ENCODE measurements at regions not wholly inside any gene's neighbourhood (a gene's known extent, or its start where the extent isn't known, plus 50 kb on each side); places are given as distances from the start of the nearest gene placed in this dataset.

DNA sequence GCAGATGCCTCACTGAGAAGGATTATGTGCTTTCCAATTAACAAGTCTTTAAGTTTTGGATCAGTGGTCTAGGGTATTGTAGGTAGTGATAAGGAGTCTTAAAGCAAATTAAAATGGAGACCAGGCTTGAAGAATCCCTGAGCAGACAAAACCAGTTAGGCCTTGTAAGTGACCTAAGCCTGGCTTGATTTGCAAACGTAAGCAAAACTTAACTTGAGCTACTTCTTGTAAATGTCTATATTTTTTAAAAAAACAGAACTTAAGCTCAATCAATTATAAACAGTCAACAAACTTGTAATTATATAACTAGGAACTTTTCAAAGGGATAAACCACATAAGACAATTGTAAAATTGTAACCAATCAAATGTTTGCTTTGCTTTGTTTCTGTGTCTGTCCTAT, 72.7 kb upstream of the NALF2 start:
- Mint-ChIP-seq H3K36me3 (ENCODE audit: unreplicated experiment) (no peaks in the 10 kb centered on the region), H3K4me3 (ENCODE audit: unreplicated experiment) (no peak overlapping the region), H3K4me1 (ENCODE audit: unreplicated experiment) (no peaks in the 10 kb centered on the region), H3K27ac (ENCODE audit: unreplicated experiment) (no peak overlapping the region), H3K9me3 (ENCODE audit: unreplicated experiment) (peaks cover 4% of the 10 kb centered on the region), H3K27me3 (ENCODE audit: unreplicated experiment) (no peaks in the 10 kb centered on the region)
- no peak for DNase-seq (ENCODE audit: extremely low spot score, unreplicated experiment)
- TF ChIP-seq, protein P1, sequence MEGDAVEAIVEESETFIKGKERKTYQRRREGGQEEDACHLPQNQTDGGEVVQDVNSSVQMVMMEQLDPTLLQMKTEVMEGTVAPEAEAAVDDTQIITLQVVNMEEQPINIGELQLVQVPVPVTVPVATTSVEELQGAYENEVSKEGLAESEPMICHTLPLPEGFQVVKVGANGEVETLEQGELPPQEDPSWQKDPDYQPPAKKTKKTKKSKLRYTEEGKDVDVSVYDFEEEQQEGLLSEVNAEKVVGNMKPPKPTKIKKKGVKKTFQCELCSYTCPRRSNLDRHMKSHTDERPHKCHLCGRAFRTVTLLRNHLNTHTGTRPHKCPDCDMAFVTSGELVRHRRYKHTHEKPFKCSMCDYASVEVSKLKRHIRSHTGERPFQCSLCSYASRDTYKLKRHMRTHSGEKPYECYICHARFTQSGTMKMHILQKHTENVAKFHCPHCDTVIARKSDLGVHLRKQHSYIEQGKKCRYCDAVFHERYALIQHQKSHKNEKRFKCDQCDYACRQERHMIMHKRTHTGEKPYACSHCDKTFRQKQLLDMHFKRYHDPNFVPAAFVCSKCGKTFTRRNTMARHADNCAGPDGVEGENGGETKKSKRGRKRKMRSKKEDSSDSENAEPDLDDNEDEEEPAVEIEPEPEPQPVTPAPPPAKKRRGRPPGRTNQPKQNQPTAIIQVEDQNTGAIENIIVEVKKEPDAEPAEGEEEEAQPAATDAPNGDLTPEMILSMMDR (IDR thresholded peaks at IDR 0.05), result no peak

DNA sequence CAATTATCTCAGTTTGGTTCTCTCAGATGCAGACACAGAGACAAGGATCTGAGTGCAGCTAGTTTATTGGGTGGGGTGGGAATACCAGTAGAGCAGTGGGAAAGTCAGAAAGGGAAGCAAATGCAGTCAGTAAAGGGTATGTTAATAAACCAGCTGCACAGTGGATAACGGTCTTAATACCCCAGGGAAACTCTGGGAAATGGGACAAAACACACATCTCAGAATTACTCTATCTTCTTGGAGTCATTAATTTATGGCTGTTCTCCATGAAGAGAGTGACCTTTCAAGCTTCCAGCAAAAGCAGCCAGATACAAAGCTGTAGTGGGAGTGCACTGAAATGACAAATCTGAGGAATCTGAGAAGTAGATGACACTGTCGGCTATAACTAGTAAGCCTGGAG, 73.3 kb upstream of the NALF2 start:
- Mint-ChIP-seq H3K4me1 (ENCODE audit: unreplicated experiment) (no peaks in the 10 kb centered on the region), H3K4me3 (ENCODE audit: unreplicated experiment) (no peak overlapping the region), H3K36me3 (ENCODE audit: unreplicated experiment) (no peaks in the 10 kb centered on the region), H3K27ac (ENCODE audit: unreplicated experiment) (no peak overlapping the region), H3K27me3 (ENCODE audit: unreplicated experiment) (no peaks in the 10 kb centered on the region), H3K9me3 (ENCODE audit: unreplicated experiment) (peaks cover 4% of the 10 kb centered on the region)
- no peak for DNase-seq (ENCODE audit: extremely low spot score, unreplicated experiment)
- TF ChIP-seq, protein P1 (IDR thresholded peaks at IDR 0.05), result no peak

DNA sequence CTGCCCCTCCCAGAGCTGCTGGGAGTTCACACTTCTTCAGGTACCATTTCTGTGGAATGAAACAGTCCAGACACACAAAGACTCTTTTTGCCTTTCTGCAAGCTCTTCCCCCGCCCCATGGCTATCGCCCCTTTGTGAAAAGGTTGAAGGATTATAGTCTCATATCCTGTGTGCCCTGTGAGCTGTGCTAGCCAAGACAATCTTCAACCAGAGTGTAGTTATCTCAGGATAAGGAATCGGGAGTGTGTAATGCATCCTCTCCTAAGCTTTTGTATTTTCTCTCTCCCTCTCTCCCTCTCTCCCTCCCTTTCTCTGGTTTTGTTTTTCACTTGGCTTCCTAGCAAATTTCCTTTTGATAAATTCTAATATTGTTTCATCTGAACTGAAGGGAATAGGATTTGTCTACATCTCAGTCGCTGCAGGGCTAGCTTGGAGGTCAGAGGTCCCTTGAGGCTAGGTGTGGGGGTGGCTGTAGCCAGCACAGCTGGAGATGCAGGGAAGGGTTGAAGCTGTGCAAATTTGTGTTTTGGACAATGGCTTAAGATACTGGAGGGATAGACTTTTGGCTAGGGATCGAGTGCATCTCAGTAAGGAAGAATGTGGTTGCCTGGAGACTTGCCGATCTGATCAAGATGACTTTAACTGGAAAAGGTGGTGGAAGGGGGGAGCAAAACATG, 74.6 kb upstream of the NALF2 start:
- no peak for DNase-seq (ENCODE audit: extremely low spot score, unreplicated experiment)
- Mint-ChIP-seq H3K27ac (ENCODE audit: unreplicated experiment) (no peak overlapping the region), H3K36me3 (ENCODE audit: unreplicated experiment) (no peaks in the 10 kb centered on the region), H3K4me1 (ENCODE audit: unreplicated experiment) (no peaks in the 10 kb centered on the region), H3K9me3 (ENCODE audit: unreplicated experiment) (no peaks in the 10 kb centered on the region), H3K27me3 (ENCODE audit: unreplicated experiment) (no peaks in the 10 kb centered on the region), H3K4me3 (ENCODE audit: unreplicated experiment) (no peak overlapping the region)
- TF ChIP-seq, protein P1 (IDR thresholded peaks at IDR 0.05), result no peak

DNA sequence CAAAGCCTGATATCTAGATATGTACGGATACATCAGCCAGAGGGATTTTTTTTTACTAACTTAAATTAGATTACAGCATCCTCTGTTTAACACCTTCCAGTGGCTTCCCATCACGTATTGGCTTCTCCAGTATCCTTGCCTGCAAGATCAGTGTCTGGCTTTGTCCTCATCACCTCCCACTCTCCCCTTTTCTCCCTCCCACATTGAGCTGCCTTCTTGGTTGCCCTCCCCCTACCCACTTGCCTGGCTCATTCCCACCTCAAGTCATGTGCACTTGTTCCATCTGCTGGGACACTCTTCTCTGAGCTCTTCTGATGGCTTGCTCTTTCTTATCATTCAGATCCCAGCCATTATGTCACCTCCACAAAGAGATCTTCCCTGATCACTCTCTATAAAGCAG, 75.9 kb upstream of the NALF2 start:
- Mint-ChIP-seq H3K27me3 (ENCODE audit: unreplicated experiment) (no peaks in the 10 kb centered on the region), H3K9me3 (ENCODE audit: unreplicated experiment) (no peaks in the 10 kb centered on the region), H3K4me3 (ENCODE audit: unreplicated experiment) (no peak overlapping the region), H3K36me3 (ENCODE audit: unreplicated experiment) (no peaks in the 10 kb centered on the region), H3K27ac (ENCODE audit: unreplicated experiment) (no peak overlapping the region), H3K4me1 (ENCODE audit: unreplicated experiment) (no peaks in the 10 kb centered on the region)
- DNase-seq (ENCODE audit: extremely low spot score, unreplicated experiment), result no peak
- TF ChIP-seq, protein P1 (IDR thresholded peaks at IDR 0.05), result no peak

DNA sequence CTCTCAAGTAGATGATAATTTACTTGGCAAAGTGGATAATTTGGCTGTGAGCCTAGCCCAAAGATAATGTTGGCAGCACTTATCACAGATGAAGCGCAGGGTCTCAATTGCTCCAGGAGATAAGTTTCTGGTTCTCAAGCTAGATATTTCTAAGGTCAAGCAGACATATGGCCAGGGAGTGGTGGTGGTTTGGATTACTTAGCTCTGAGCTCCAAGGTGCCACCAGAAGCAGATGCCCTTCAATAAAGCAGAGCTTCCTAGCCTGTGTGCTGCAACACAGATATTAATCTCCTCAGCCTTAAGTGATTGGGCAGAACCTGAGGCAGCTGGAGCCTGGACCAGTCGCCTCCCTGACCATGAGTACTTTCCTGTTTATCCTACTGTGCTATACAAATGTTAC, 79.2 kb upstream of the NALF2 start:
- DNase-seq (ENCODE audit: extremely low spot score, unreplicated experiment), result no peak
- no peaks in the 10 kb centered on the region for H3K27me3 Mint-ChIP-seq (ENCODE audit: unreplicated experiment)
- TF ChIP-seq, protein P1 (IDR thresholded peaks at IDR 0.05), result no peak
- H3K27ac Mint-ChIP-seq (ENCODE audit: unreplicated experiment), result no peak overlapping the region
- no peaks in the 10 kb centered on the region for H3K9me3 Mint-ChIP-seq (ENCODE audit: unreplicated experiment)
- no peaks in the 10 kb centered on the region for H3K36me3 Mint-ChIP-seq (ENCODE audit: unreplicated experiment)
- H3K4me1 Mint-ChIP-seq (ENCODE audit: unreplicated experiment), result no peaks in the 10 kb centered on the region
- no peak overlapping the region for H3K4me3 Mint-ChIP-seq (ENCODE audit: unreplicated experiment)
